Fibroblast of mammary gland (primary cell): ENCODE measurements at regions not wholly inside any gene's neighbourhood (a gene's known extent, or its start where the extent isn't known, plus 50 kb on each side); places are given as distances from the start of the nearest gene placed in this dataset.

Experiments
- DNase-seq: peaks from one replicate; pipeline ENCODE4 v3.0.0-alpha.2; 2010; ENCODE audit warnings: low read depth
- H3K4me3 ChIP-seq: 2 replicates; pipeline ENCODE4 v1.5.1; 2011; ENCODE audit warnings: low read depth, mild to moderate bottlenecking, low read length, moderate library complexity; ENCODE audit not compliant: control insufficient read depth
- TF ChIP-seq, protein P1 (sequence below): conservative IDR thresholded peaks from 2 replicates; pipeline ENCODE4 v1.5.1; 2011; ENCODE audit warnings: low read depth, low read length, inconsistent platforms; ENCODE audit not compliant: control insufficient read depth, insufficient read depth

DNA sequence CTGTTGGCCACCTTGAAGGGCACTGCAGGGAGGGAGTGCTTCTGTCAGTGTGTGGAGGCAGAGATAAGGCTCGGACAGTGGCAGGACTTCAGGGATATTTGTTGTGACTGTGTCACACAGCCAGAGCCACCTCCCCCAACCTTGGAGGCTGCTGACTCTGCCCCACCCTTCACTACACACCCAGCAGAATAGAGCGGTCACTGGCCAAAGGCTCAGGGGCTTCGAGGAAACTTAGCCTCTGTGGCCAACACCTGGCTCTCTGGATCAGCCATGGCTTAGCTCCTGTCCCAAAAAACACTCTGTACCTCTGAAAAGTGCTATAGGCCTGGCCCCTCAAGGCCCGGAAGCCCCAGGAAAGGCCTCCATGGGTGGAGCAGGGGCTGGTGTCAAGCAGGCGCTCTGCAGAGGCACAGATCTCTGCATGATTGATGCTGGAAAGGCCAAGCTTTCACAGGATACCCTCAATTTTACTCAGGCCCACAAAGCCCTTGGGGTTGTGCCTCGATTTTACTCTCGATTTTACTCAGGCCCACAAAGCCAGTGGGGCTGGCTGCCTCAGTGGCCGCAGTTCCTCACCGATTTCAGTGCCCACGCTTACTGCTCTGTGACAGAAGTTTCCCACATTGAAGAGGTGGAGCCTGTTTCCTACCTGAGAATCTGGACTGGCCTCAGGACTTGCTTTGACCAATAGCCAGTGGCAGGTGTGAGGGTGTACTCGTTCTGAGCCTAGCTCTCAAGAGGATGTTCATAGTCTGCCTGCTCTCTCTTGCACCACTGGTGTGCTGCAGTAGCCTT lies 113.2 kb upstream of the GPR26 start:
- TF ChIP-seq, protein P1, sequence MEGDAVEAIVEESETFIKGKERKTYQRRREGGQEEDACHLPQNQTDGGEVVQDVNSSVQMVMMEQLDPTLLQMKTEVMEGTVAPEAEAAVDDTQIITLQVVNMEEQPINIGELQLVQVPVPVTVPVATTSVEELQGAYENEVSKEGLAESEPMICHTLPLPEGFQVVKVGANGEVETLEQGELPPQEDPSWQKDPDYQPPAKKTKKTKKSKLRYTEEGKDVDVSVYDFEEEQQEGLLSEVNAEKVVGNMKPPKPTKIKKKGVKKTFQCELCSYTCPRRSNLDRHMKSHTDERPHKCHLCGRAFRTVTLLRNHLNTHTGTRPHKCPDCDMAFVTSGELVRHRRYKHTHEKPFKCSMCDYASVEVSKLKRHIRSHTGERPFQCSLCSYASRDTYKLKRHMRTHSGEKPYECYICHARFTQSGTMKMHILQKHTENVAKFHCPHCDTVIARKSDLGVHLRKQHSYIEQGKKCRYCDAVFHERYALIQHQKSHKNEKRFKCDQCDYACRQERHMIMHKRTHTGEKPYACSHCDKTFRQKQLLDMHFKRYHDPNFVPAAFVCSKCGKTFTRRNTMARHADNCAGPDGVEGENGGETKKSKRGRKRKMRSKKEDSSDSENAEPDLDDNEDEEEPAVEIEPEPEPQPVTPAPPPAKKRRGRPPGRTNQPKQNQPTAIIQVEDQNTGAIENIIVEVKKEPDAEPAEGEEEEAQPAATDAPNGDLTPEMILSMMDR, result no peak
- H3K4me3 ChIP-seq, result no peak overlapping the region
- no peak for DNase-seq

DNA sequence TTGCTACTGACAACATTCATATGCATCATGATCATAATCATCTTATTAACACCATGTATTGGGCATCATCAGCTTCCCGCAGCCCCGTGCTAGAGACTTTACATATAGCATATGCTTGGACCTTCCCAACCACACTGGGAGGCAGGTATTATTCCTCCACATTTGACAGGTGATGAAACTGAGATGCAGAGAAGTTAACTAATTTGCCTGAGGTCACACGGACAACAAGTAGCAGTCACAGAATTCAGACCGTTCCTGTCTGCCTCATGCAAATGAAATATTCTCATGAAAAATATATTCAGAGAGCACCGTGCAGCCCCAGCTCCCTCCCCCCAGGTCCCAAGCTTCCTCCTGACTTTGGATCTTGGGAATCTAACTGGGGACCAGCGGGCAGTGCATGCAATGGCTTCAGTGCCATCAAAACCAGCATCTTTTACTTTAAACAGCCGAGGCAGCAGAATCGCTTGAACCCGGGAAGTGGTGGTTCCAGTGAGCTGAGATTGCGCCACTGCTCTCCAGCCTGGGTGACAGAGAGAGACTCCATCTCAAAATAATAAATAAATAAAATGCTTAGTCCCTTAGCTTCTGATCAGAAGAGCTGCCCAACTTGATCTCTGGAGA lies 112.2 kb upstream of the GPR26 start:
- TF ChIP-seq, protein P1, result no peak
- H3K4me3 ChIP-seq, result no peak overlapping the region
- no peak for DNase-seq

DNA sequence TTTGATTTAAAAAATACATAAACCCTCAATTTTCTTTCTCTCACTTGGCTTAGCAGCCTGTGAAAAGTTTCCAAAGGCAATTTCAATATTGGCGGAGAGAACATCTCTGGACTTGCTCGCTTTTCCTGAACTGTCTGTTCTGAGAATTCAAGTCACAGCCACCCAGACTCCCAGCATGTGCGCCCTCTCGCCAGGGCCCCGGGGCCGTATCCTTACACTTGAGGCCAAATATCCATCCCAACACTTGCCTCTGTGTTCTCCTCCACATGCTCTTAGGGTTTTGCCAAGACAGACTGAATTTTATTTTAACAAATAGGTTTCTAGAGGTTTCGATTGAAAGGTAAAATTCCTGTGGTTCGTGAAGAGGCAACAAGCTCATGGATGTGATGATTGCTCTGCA lies 111.5 kb upstream of the GPR26 start:
- no peak overlapping the region for H3K4me3 ChIP-seq
- no peak for DNase-seq

DNA sequence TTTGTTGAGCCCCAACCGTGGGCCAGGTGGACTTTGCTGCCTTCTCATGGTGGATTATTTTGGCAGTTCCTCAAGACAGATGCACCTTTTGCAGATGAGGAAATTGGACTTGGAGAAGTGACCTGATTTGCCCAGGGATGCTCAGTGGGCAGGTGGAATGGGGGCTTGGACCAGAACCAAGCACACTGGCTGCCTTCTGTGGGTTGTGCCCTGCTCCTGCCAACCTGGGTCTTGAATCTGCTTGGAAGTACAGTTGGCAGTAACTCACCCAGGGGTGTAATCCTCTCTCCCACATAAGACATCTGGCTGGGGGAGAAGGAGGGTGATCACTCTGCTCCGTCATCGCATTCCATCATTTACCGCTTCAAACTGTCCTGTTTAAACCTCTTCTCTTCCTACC lies 110.5 kb upstream of the GPR26 start:
- TF ChIP-seq, protein P1, result no peak
- H3K4me3 ChIP-seq, result no peak overlapping the region
- no peak for DNase-seq

More for the DNA sequence above, 111.5 kb upstream of the GPR26 start:
- TF ChIP-seq, protein P1, result no peak

DNA sequence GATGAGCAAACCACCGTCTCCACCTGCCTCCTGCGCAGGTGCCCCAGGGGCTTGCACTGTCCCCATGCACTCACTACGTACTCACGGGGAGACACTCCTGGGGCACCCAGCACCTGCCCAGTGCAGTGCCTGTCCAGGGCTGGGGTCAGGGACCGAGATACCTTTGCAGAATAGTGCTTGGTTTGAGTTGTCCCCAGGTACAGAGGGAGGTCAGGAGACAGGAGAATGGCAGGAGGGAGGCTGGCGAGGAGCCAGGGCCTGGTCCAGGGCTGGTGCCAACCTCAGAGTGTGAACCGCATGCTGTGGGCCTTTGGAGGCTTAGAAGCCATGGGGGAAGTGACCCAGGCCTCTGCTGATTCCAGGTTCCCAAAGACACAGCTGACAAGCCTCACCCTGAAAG lies 110.1 kb upstream of the GPR26 start:
- TF ChIP-seq, protein P1, result no peak
- no peak for DNase-seq

DNA sequence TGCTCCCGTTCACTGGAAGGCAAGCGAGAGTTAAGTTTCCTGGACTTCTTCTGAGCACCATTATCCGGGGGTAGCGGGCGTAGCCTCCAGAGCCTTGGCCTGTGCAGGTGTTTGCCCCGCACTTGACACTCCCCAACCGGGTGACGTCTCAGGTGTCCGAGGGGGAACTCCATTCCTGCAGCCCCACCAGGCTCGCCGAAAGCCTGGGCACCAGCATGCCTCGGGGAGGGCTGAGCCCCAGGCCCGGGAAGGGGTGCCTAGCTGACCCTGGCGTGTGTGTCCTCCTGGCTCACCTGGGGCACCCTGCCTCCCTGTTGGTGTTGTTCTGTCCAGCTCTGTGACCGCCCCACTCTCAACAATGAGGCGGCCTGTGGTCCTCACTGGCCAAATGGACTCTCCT lies 109.4 kb upstream of the GPR26 start:
- H3K4me3 ChIP-seq, result no peak overlapping the region
- DNase-seq, result no peak
- TF ChIP-seq, protein P1, result no peak

More for the DNA sequence above, 110.1 kb upstream of the GPR26 start:
- no peak overlapping the region for H3K4me3 ChIP-seq
